Ovary (tissue), 7 donors: ENCODE measurements at regions not wholly inside any gene's neighbourhood (a gene's known extent, or its start where the extent isn't known, plus 50 kb on each side); places are given as distances from the start of the nearest gene placed in this dataset.

Experiments used
- DNase-seq, 5 donors: peaks; one replicate each; pipeline ENCODE4 v3.0.0-alpha.2; 2019 to 2020
- H3K27ac ChIP-seq, 2 donors: fragments of 200-600 bp; one replicate each; pipeline versions ENCODE4 v1.5.1 to v1.8.0; 2019 to 2022
- H3K27me3 ChIP-seq: fragments of 200-600 bp; one replicate; pipeline ENCODE4 v1.8.0; 2022
- H3K36me3 ChIP-seq: fragments of 200-600 bp; sonication (generic); one replicate; pipeline ENCODE4 v1.5.1; 2019
- H3K4me1 ChIP-seq: one replicate; pipeline ENCODE4 v1.8.1; 2013; ENCODE audit warnings: mild to moderate bottlenecking, moderate library complexity; ENCODE audit not compliant: insufficient read depth
- H3K4me3 ChIP-seq: fragments of 200-600 bp; sonication (generic); one replicate; pipeline ENCODE4 v1.5.1; 2017
- H3K9me3 ChIP-seq, 2 donors: fragments of 200-600 bp in 1 of 2; sonication (generic) in 1 of 2; one replicate each; pipeline versions ENCODE4 v1.5.1 to v1.8.1; 2013 to 2019; ENCODE audit warnings: mild to moderate bottlenecking in 1 of 2, moderate library complexity in 1 of 2
- CTCF ChIP-seq, 3 donors: fragments of 450-650 bp in 2 of 3; fragments of 200-600 bp in 1 of 3; IDR thresholded peaks; one replicate each; pipeline versions ENCODE4 v1.5.1 to v1.8.0; 2016 to 2022; ENCODE audit warnings: antibody characterized with exemption in 3 of 3, mild to moderate bottlenecking in 1 of 3
- EP300 ChIP-seq: sonication (generic); formaldehyde crosslinking; IDR thresholded peaks from one replicate; pipeline ENCODE4 v1.6.1; 2017; ENCODE audit warnings: antibody characterized with exemption
- POLR2A ChIP-seq: fragments of 450-650 bp; IDR thresholded peaks from one replicate; pipeline ENCODE4 v1.6.1; 2017; ENCODE audit warnings: antibody characterized with exemption, mild to moderate bottlenecking, moderate library complexity
- WGBS, 3 donors: extraction: QIAGEN DNeasy Blood & Tissue Kit in 1 of 3; methylation state at CpG; one replicate each; pipeline versions ENCODE4 v1.1.5 to v1.1.7; 2013 to 2017; 5-methylcytosine and 5-hydroxymethylcytosine counted together
- intact Hi-C, 4 donors: fragments of 100-400 bp; cut with DNase I; formaldehyde crosslinking; loops; one replicate each; pipeline versions ENCODE4 v1.11.0 to v1.15.1; 2022 to 2023
- donor health status: DM: no; HTN: no; CAD: no; lungs with moderate emphysema.
- donor health status: DM: no; HTN: no; CAD: no.
- donor health status: Bipolar disorder and iron deficiency.
- donor health status: DM: no; HTN: no; CAD: no.
- donor health status: DM: yes; HTN: yes; CAD: no.

- no peak for TF ChIP-seq EP300
- TF ChIP-seq CTCF (IDR thresholded peaks at IDR 0.05): no peak
- no peak for TF ChIP-seq POLR2A
- no peaks in the 10 kb centered on the region for H3K27me3 ChIP-seq
- no peak overlapping the region for H3K4me3 ChIP-seq
- no peak for DNase-seq
- intact Hi-C loops: no loop called here
- no peaks in the 10 kb centered on the region for H3K36me3 ChIP-seq
- no peaks in the 10 kb centered on the region for H3K4me1 ChIP-seq
- no peak overlapping the region for H3K27ac ChIP-seq
- H3K9me3 ChIP-seq: no peaks in the 10 kb centered on the region
- 16 to 42% (median 17%) methylated on average over 8 of the region's 8 CpGs for WGBS, 3 donors
These were observed 86.9 kb downstream of the PXDC1 start for GRCh38 chr6:3664625-3665041.

GRCh38 chr6:3663811-3664210 lies 87.7 kb downstream of the PXDC1 start:
- H3K27me3 ChIP-seq: no peaks in the 10 kb centered on the region
- WGBS, 3 donors: 88 to 91% (median 90%) methylated on average over 6 of the region's 6 CpGs
- no peak overlapping the region for H3K27ac ChIP-seq
- H3K9me3 ChIP-seq: no peaks in the 10 kb centered on the region
- no peak for TF ChIP-seq CTCF (IDR thresholded peaks at IDR 0.05)
- H3K4me3 ChIP-seq: no peak overlapping the region
- no peaks in the 10 kb centered on the region for H3K4me1 ChIP-seq
- intact Hi-C loops: no loop called here
- DNase-seq: no peak
- no peaks in the 10 kb centered on the region for H3K36me3 ChIP-seq

- Histone ChIP-seq H3K9me3 (no peaks in the 10 kb centered on the region), H3K27ac (no peak overlapping the region), H3K36me3 (no peaks in the 10 kb centered on the region), H3K4me1 (no peaks in the 10 kb centered on the region), H3K27me3 (no peaks in the 10 kb centered on the region), H3K4me3 (no peak overlapping the region)
- no peak for DNase-seq
- intact Hi-C loops: no loop called here
- TF ChIP-seq POLR2A: no peak
- no peak for TF ChIP-seq EP300
- no peak for TF ChIP-seq CTCF (IDR thresholded peaks at IDR 0.05)
- WGBS, 3 donors: 82 to 93% (median 85%) methylated on average over 8 of the region's 8 CpGs
These were observed 88.4 kb downstream of the PXDC1 start for GRCh38 chr6:3663081-3663480.

GRCh38 chr6:3661390-3661789 lies 90.1 kb downstream of the PXDC1 start:
- H3K27me3 ChIP-seq: no peaks in the 10 kb centered on the region
- H3K36me3 ChIP-seq: no peaks in the 10 kb centered on the region
- no peak for DNase-seq
- 86 to 92% (median 89%) methylated on average over 12 of the region's 12 CpGs for WGBS, 3 donors
- H3K9me3 ChIP-seq: no peaks in the 10 kb centered on the region
- no peaks in the 10 kb centered on the region for H3K4me1 ChIP-seq
- intact Hi-C loops: no loop called here
- no peak overlapping the region for H3K27ac ChIP-seq
- no peak overlapping the region for H3K4me3 ChIP-seq
- TF ChIP-seq CTCF (IDR thresholded peaks at IDR 0.05): no peak
- TF ChIP-seq POLR2A: no peak

- WGBS, 3 donors: 77 to 87% (median 87%) methylated on average over 8 of the region's 8 CpGs
- no peak for DNase-seq
- H3K36me3 ChIP-seq: no peaks in the 10 kb centered on the region
- H3K27ac ChIP-seq: no peak overlapping the region
- H3K27me3 ChIP-seq: no peaks in the 10 kb centered on the region
- H3K4me1 ChIP-seq: no peaks in the 10 kb centered on the region
- intact Hi-C loops: no loop called here
- H3K4me3 ChIP-seq: no peak overlapping the region
- H3K9me3 ChIP-seq: no peaks in the 10 kb centered on the region
- no peak for TF ChIP-seq EP300
- no peak for TF ChIP-seq POLR2A
- TF ChIP-seq CTCF (IDR thresholded peaks at IDR 0.05): no peak
These were observed 91.0 kb downstream of the PXDC1 start for GRCh38 chr6:3660473-3660872.
